CD4-positive, alpha-beta T cell (primary cell): ENCODE measurements at regions not wholly inside any gene's neighbourhood (a gene's known extent, or its start where the extent isn't known, plus 50 kb on each side); places are given as distances from the start of the nearest gene placed in this dataset.

Source experiments
- ATAC-seq: fragments of 200-7000 bp; cut with Tn5 transposase; one replicate; pipeline ENCODE4 v1.10.0; 2022; ENCODE audit warnings: mild to moderate bottlenecking; ENCODE audit not compliant: poor library complexity
- CTCF ChIA-PET: fragments of 350-600 bp; sonication (Branson Sonifier 250); formaldehyde crosslinking; loops from one replicate; lab custom pipeline; 2021; ENCODE audit warnings: antibody characterized with exemption, inconsistent platforms; lab: Charles Lee
- POLR2A ChIA-PET: fragments of 350-600 bp; sonication (Branson Sonifier 250); formaldehyde crosslinking; loops from one replicate; lab custom pipeline; 2021; ENCODE audit warnings: antibody characterized with exemption, inconsistent platforms; lab: Charles Lee
- DNase-seq, 14 experiments: peaks; one replicate each; pipeline ENCODE4 v3.0.0-alpha.2; 2013 to 2020; ENCODE audit warnings: mixed read lengths in 2 of 14
- H3K27ac ChIP-seq, 2 donors: one replicate each; pipeline versions ENCODE4 v1.5.1 to v1.7.0; 2013; ENCODE audit warnings: low read length in 2 of 2, low read depth in 1 of 2, mild to moderate bottlenecking in 1 of 2
- H3K27me3 ChIP-seq, 2 experiments: 1 replicate in 1 of 2; 2 replicates in 1 of 2; pipeline versions ENCODE4 v1.6.1 to v1.7.0; 2013; ENCODE audit warnings: low read length in 2 of 2, control low read depth in 1 of 2, mild to moderate bottlenecking in 1 of 2, moderate library complexity in 1 of 2; ENCODE audit not compliant: insufficient read depth in 2 of 2, control insufficient read depth in 1 of 2
- H3K36me3 ChIP-seq: one replicate; pipeline ENCODE4 v1.6.1; 2013; ENCODE audit warnings: low read length, control low read depth; ENCODE audit not compliant: insufficient read depth
- H3K4me1 ChIP-seq: one replicate; pipeline ENCODE4 v1.6.1; 2013; ENCODE audit warnings: low read length, control low read depth; ENCODE audit not compliant: insufficient read depth
- H3K4me3 ChIP-seq: one replicate; pipeline ENCODE4 v1.5.1; 2013; ENCODE audit warnings: mild to moderate bottlenecking, low read length, moderate library complexity
- H3K9me3 ChIP-seq, 2 experiments: 1 replicate in 1 of 2; 2 replicates in 1 of 2; pipeline versions ENCODE4 v1.6.1 to v1.7.0; 2013; ENCODE audit warnings: low read length in 2 of 2, mild to moderate bottlenecking in 2 of 2, control low read depth in 1 of 2, moderate library complexity in 1 of 2; ENCODE audit not compliant: control insufficient read depth in 1 of 2, insufficient read depth in 1 of 2
- H3K27ac Mint-ChIP-seq: one replicate; pipeline ENCODE4 v1.8.0; 2020; ENCODE audit warnings: mixed read lengths
- H3K27me3 Mint-ChIP-seq: one replicate; pipeline ENCODE4 v1.8.0; 2021; ENCODE audit warnings: mixed read lengths
- H3K36me3 Mint-ChIP-seq: one replicate; pipeline ENCODE4 v1.8.0; 2021; ENCODE audit warnings: low read depth, mixed read lengths
- H3K4me1 Mint-ChIP-seq: one replicate; pipeline ENCODE4 v1.8.0; 2021; ENCODE audit warnings: low read depth, mixed read lengths
- H3K4me3 Mint-ChIP-seq: one replicate; pipeline ENCODE4 v1.8.0; 2020; ENCODE audit warnings: mild to moderate bottlenecking, mixed read lengths
- H3K9me3 Mint-ChIP-seq: one replicate; pipeline ENCODE4 v1.8.0; 2020; ENCODE audit warnings: mixed read lengths
- CTCF ChIP-seq: fragments of 200-600 bp; IDR thresholded peaks from one replicate; pipeline ENCODE4 v1.8.0; 2022; ENCODE audit warnings: antibody characterized with exemption, mild to moderate bottlenecking
- intact Hi-C, 2 experiments: fragments of 100-400 bp; cut with DNase I in 1 of 2; cut with micrococcal nuclease in 1 of 2; formaldehyde crosslinking; loops; one replicate each; pipeline versions ENCODE4 v1.15.1 to v1.9.0; 2023 to 2025; cut with DNase I, micrococcal nuclease

DNA sequence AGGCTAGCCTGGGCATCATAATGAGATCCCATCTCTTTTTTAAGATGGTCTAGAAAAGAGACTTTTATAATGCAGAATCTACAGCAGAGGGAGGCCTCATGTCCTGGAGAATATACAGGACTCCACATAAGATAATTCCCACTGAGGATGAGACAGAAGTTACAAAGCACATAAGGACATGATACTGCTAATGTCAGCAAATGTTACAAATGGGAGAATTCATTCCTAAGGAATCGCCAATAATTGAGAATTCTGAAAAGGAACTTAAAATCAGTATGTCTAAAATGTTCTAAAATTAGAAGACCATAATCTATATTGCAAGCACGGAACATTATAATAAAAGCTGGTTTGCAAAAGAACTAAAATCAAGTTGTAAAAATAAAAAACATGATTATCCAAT lies 131.6 kb upstream of the PKDCC start:
- no peaks in the 10 kb centered on the region for H3K9me3 ChIP-seq
- Mint-ChIP-seq H3K4me3 (no peak overlapping the region), H3K36me3 (no peaks in the 10 kb centered on the region), H3K4me1 (no peaks in the 10 kb centered on the region), H3K27ac (no peak overlapping the region), H3K9me3 (no peaks in the 10 kb centered on the region), H3K27me3 (peaks cover 6% of the 10 kb centered on the region)
- no peaks in the 10 kb centered on the region for H3K27me3 ChIP-seq
- no peaks in the 10 kb centered on the region for H3K4me1 ChIP-seq
- ChIA-PET POLR2A (no interaction called here), CTCF (no interaction called here)
- no peak overlapping the region for H3K4me3 ChIP-seq
- TF ChIP-seq CTCF: no peak
- ATAC-seq (no peak), DNase-seq (no peak)
- no peak overlapping the region for H3K27ac ChIP-seq
- H3K36me3 ChIP-seq: no peaks in the 10 kb centered on the region
- intact Hi-C loops: loop anchor here in 1 of 2 experiments (2.0 kb wide), 1 partner anchor 27 kb away; no protein-coding TSS in a partner anchor

DNA sequence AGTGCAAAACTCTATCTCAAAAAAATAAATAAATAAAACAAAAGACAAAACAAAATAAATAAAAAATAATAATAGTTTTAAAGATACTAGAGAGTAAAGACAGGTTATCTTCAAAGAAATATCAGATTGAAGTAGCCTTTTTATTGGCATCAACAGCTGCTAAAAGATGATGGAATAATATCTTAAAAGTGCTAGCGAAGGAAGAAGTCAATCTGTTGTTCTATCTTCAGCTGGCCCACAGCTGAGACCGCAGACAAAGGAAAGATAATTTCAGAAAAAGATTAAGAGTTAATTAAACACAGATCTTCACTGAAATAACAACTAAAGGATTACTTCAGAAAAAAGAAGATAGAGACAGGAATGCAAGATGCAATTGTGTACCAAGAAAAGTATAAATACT lies 130.2 kb upstream of the PKDCC start:
- Histone ChIP-seq H3K4me1 (no peaks in the 10 kb centered on the region), H3K9me3 (no peaks in the 10 kb centered on the region), H3K4me3 (no peak overlapping the region), H3K27ac (no peak overlapping the region), H3K27me3 (no peaks in the 10 kb centered on the region), H3K36me3 (no peaks in the 10 kb centered on the region)
- H3K36me3 Mint-ChIP-seq: no peaks in the 10 kb centered on the region
- no peak overlapping the region for H3K27ac Mint-ChIP-seq
- intact Hi-C loops: loop anchor here in 1 of 2 experiments (2.0 kb wide), 1 partner anchor 25 kb away; no protein-coding TSS in a partner anchor
- H3K4me1 Mint-ChIP-seq: no peaks in the 10 kb centered on the region
- peaks cover 6% of the 10 kb centered on the region for H3K27me3 Mint-ChIP-seq
- no peaks in the 10 kb centered on the region for H3K9me3 Mint-ChIP-seq
- no peak overlapping the region for H3K4me3 Mint-ChIP-seq
- TF ChIP-seq CTCF: no peak
- no peak for ATAC-seq
- CTCF ChIA-PET: no interaction called here
- DNase-seq: no peak
- POLR2A ChIA-PET: no interaction called here

DNA sequence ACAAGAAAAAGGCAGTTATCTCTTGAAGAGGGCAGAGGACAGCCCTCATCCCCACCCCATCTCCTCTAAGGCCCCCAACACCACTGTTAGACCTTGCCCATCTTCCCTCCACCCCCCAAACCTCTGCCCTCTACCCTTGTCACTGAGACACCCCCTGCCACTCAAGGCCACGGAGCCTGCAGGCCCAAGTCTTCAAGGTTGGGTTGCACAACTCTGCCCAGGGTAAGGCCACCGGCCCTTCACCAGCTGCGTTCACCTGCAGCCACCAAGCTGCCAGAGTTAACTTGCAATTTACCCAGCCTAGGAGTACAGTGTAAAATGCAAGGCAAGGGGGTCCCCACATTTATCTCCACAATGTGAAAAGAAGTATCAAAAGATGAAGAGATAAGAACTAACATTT lies 128.7 kb upstream of the PKDCC start:
- Mint-ChIP-seq H3K4me1 (no peaks in the 10 kb centered on the region), H3K36me3 (no peaks in the 10 kb centered on the region), H3K9me3 (no peaks in the 10 kb centered on the region), H3K4me3 (no peak overlapping the region), H3K27me3 (peaks cover 4% of the 10 kb centered on the region), H3K27ac (no peak overlapping the region)
- Histone ChIP-seq H3K4me3 (no peak overlapping the region), H3K9me3 (no peaks in the 10 kb centered on the region), H3K27ac (no peak overlapping the region), H3K27me3 (no peaks in the 10 kb centered on the region), H3K36me3 (no peaks in the 10 kb centered on the region), H3K4me1 (no peaks in the 10 kb centered on the region)
- intact Hi-C loops: no loop called here
- POLR2A ChIA-PET: no interaction called here
- ATAC-seq: no peak
- no peak for DNase-seq
- no peak for TF ChIP-seq CTCF
- CTCF ChIA-PET: no interaction called here
